CD4-positive, alpha-beta T cell treated with Interleukin-1 beta for 1 hour (primary cell): ENCODE measurements at regions not wholly inside any gene's neighbourhood (a gene's known extent, or its start where the extent isn't known, plus 50 kb on each side); places are given as distances from the start of the nearest gene placed in this dataset.
A peak's percentile ranks its signal among the peaks of the same experiment; 100 is the strongest.
"Not testable (repeated sequence)": the region's sequence is repeated elsewhere in the genome, so short reads cannot be mapped to it uniquely, and the experiment has no call there.

Source experiments
- DNase-seq, 2 donors: peaks; one replicate each; pipeline ENCODE4 v3.0.0-alpha.2; 2020 to 2022

GRCh38 chr9:74107692-74108091, 389.4 kb upstream of the RORB start:
- no peak for DNase-seq

GRCh38 chr9:74115976-74116375, 381.2 kb upstream of the RORB start:
- DNase-seq = no peak

- no peak for DNase-seq
Measured at GRCh38 chr9:74117151-74117550, 380.0 kb upstream of the RORB start.

- DNase-seq = no peak
Measured at GRCh38 chr9:74117731-74118130, 379.4 kb upstream of the RORB start.

GRCh38 chr9:74120061-74120460, 377.1 kb upstream of the RORB start:
- DNase-seq = no peak

GRCh38 chr9:74120470-74120869, 376.7 kb upstream of the RORB start:
- no peak for DNase-seq

- no peak for DNase-seq
Measured at GRCh38 chr9:74122216-74122615, 374.9 kb upstream of the RORB start.

GRCh38 chr9:74122661-74123060, 374.5 kb upstream of the RORB start:
- DNase-seq = no peak

- no peak for DNase-seq
Measured at GRCh38 chr9:74125941-74126340, 371.2 kb upstream of the RORB start.

- DNase-seq = no peak
Measured at GRCh38 chr9:74132986-74133385, 364.1 kb upstream of the RORB start.

- DNase-seq = no peak
Measured at GRCh38 chr9:74133921-74134320, 363.2 kb upstream of the RORB start.

GRCh38 chr9:74138182-74138581, 359.0 kb upstream of the RORB start:
- no peak for DNase-seq

- no peak for DNase-seq
Measured at GRCh38 chr9:74140141-74140540, 357.0 kb upstream of the RORB start.

GRCh38 chr9:74147906-74148305, 349.2 kb upstream of the RORB start:
- no peak for DNase-seq

GRCh38 chr9:74172874-74173273, 324.3 kb upstream of the RORB start:
- no peak for DNase-seq

- no peak for DNase-seq
Measured at GRCh38 chr9:74173284-74173683, 323.9 kb upstream of the RORB start.

- DNase-seq = not testable (repeated sequence)
Measured at GRCh38 chr9:74197771-74198170, 299.4 kb upstream of the RORB start.

- no peak for DNase-seq
Measured at GRCh38 chr9:74205056-74205455, 292.1 kb upstream of the RORB start.

GRCh38 chr9:74218385-74219063, 278.6 kb upstream of the RORB start:
- no peak for DNase-seq

GRCh38 chr9:74220327-74220726, 276.8 kb upstream of the RORB start:
- DNase-seq = no peak

- DNase-seq = no peak
Measured at GRCh38 chr9:74236857-74237256, 260.3 kb upstream of the RORB start.

- DNase-seq = peak in 1 of 2 donors; percentile 16
Measured at GRCh38 chr9:74245866-74246497, 251.2 kb upstream of the RORB start.

- no peak for DNase-seq
Measured at GRCh38 chr9:74255489-74255984, 241.6 kb upstream of the RORB start.

- DNase-seq = no peak
Measured at GRCh38 chr9:74275872-74276508, 221.1 kb upstream of the RORB start.
